GM12875 (cell line): ENCODE measurements at regions not wholly inside any gene's neighbourhood (a gene's known extent, or its start where the extent isn't known, plus 50 kb on each side); places are given as distances from the start of the nearest gene placed in this dataset.

Experiments used
- H3K4me3 ChIP-seq: one replicate; pipeline ENCODE4 v1.5.1; 2011; ENCODE audit warnings: low read depth, low read length, control low read depth
- CTCF ChIP-seq: IDR thresholded peaks from 2 replicates; pipeline ENCODE4 v1.5.1; 2011; ENCODE audit warnings: low read depth, mild to moderate bottlenecking, control low read depth, inconsistent platforms, low read length, moderate library complexity, borderline replicate concordance; ENCODE audit not compliant: insufficient read depth

GRCh38 chr10:23945845-23946244, 263.1 kb upstream of the KIAA1217 start:
- no peak overlapping the region for H3K4me3 ChIP-seq
- TF ChIP-seq CTCF = no peak

GRCh38 chr10:23951841-23952240, 257.1 kb upstream of the KIAA1217 start:
- H3K4me3 ChIP-seq = no peak overlapping the region
- no peak for TF ChIP-seq CTCF

- TF ChIP-seq CTCF = no peak
Observed at GRCh38 chr10:23955456-23956225, 253.3 kb upstream of the KIAA1217 start.

GRCh38 chr10:23965123-23965522, 243.8 kb upstream of the KIAA1217 start:
- TF ChIP-seq CTCF = no peak
- H3K4me3 ChIP-seq = no peak overlapping the region

More at GRCh38 chr10:23955456-23956225, 253.3 kb upstream of the KIAA1217 start:
- H3K4me3 ChIP-seq = no peak overlapping the region

GRCh38 chr10:23965880-23966279, 243.1 kb upstream of the KIAA1217 start:
- no peak overlapping the region for H3K4me3 ChIP-seq
- TF ChIP-seq CTCF = no peak

- no peak for TF ChIP-seq CTCF
- H3K4me3 ChIP-seq = no peak overlapping the region
Observed at GRCh38 chr10:23966504-23967051, 242.4 kb upstream of the KIAA1217 start.

- H3K4me3 ChIP-seq = no peak overlapping the region
- no peak for TF ChIP-seq CTCF
Observed at GRCh38 chr10:23968301-23968700, 240.6 kb upstream of the KIAA1217 start.
